Skin of body (tissue), 1 donor: ENCODE measurements at regions not wholly inside any gene's neighbourhood (a gene's known extent, or its start where the extent isn't known, plus 50 kb on each side); places are given as distances from the start of the nearest gene placed in this dataset.

Experiments used
- DNase-seq: peaks from one replicate; lab custom pipeline; 2025; lab: John Stamatoyannopoulos, UW

- no peak for DNase-seq
Observed at GRCh38 chr11:45446434-45446833, 160.3 kb upstream of the SYT13 start.

- DNase-seq = no peak
Observed at GRCh38 chr11:45444796-45445195, 158.7 kb upstream of the SYT13 start.

DNA sequence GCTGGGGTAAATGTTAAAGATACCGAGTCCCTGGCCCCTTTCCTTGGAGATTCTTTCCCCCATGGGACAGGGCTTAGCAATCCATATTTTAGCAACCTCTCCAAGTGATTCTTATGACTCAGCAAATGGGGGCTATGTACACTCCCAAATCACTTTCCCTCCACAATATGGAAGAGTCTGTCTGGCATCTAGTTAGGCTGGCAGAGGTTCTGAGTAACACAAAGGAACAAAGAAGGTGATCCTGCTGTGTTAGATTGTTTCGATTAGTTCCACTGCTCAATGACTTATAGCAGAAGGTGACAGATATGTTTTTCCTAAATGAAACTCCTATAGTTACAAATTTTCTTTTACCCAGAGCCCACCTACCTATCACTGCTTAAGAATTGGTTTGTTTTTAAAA, 154.0 kb upstream of the SYT13 start:
- no peak for DNase-seq

- DNase-seq = no peak
Observed at GRCh38 chr11:45436966-45437365, 150.8 kb upstream of the SYT13 start.

- no peak for DNase-seq
Observed at GRCh38 chr11:45436118-45436517, 150.0 kb upstream of the SYT13 start.

- DNase-seq = no peak
Observed at GRCh38 chr11:45435706-45436105, 149.6 kb upstream of the SYT13 start.

GRCh38 chr11:45432910-45433309, 146.8 kb upstream of the SYT13 start:
- no peak for DNase-seq

GRCh38 chr11:45432100-45432499, 146.0 kb upstream of the SYT13 start:
- no peak for DNase-seq

DNA sequence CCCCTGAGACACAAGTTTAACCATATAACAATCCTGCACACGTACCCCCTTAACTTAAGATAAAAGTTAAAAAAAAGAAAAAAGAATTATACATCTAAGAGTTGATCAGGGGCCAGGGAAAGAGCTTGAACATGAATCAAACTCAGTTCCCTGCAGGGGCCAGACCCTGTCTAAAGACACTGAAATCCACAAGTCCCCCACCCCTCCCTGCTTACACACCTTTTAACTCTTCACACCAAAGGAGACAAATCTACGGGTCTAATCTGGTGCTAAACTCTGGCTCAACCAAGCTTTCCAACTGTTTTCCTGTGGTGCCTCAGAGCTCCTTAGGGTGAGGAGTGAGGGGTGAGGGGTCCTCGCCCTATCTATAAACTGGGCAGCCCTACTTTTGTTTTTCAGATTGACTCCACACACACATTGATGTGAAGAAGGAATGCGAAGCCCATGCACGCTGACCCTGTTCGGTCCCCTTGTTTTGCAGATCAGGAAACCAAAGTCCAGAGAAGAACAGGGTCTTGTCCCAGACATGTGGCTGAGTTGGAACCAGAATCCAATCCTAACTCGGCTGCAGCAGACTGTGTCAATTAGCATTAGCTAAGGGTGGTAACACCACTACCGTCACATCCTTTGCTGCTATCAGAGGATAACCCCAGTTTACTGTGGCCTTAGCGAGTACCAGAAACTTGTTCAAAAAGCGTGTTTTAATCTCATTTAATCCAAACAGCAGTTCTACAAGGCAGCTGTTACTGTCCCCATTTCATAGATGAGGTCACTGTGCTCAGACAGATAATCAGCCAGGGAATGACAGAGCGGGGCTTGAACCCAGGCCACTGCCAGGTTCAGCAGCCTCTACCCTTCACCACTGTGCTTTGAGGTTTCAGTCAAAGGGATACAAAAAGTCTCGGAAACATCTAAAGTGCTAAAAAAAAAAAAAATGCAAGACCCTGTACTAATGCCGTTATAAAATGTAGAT, 145.2 kb upstream of the SYT13 start:
- DNase-seq = no peak

GRCh38 chr11:45430361-45430760, 144.2 kb upstream of the SYT13 start:
- no peak for DNase-seq

GRCh38 chr11:45429719-45430118, 143.6 kb upstream of the SYT13 start:
- no peak for DNase-seq

DNA sequence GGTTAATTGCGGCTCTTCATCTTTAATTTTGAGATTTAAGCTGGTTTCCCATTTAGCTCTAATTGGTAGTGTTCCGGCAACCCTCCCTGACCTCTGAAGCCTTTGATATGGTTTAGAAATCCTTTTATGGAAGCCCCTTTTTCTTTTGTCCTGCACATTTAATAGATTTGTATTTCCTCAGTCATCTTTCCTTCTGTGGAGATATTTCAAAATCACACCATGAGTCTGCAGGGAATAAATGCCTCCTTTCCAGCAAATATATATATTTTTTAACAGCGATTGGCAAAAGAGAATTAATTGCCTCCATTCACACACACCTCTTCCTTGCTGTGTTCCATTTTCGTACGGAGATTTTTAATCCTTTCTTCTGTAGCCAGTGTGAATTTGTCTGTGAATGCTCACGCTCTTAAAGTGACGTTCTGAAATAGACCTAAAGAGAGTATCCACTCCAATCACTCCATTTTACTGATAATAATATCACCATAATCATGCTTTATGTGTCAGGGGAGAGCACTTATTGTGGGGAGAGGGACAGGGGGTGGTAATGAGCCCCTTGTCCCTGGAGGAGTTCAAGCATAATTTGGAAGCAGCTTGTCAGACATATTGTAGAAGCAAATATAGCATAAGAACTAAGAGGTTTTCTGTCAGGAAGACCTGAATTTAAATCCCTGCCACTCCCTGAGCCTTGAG, 142.5 kb upstream of the SYT13 start:
- no peak for DNase-seq

DNA sequence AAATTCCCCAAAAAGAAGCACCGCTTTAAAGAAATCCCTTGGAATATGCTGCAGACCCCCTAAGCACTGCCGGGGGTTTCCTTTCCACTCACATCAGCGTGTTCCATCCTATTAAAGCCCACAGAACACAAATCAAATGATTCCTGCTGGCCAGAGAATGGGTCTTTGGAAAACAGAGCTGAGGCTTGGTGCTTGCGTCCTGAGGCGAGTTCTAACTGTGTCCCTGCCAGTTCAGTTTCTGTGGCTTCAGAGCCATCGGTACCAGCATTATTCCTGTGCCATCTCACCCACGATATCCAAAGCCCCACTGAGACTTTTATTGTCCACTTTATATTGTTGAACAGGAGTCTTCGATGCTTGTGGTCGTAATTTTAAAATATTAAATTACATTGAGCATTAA, 142.0 kb upstream of the SYT13 start:
- DNase-seq = no peak

GRCh38 chr11:45424411-45425180, 138.5 kb upstream of the SYT13 start:
- DNase-seq = no peak

DNA sequence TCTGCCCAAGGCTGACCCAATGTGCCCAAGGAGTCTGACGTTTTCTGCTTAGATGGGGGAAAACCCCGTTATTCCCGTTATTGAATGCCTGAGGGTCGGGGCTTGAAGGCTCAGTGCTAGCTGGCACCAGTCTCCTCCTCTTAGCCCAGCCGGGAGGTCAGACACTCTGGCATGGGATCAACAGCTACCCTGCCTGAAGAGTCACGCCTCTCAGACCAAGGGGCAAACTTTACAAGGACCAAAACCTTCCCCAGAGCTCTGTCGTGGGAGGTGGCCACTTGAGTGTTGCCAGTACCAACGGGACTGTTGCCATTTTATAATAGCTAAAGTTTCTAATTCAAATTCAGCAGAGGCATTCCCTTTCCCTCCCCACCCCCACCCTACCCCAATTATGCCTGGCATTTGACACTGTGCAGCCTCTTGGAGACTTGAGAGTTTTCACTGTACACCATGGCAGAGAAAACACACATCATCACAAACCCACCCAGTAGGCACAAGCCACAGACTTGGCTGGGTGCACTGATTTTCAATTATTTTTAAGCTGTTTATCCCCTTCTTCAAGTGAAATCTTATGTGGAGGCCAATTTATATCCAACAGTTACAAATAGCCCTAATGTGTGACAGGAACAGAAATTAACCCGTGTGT, 137.5 kb upstream of the SYT13 start:
- peak; percentile 17 for DNase-seq

DNA sequence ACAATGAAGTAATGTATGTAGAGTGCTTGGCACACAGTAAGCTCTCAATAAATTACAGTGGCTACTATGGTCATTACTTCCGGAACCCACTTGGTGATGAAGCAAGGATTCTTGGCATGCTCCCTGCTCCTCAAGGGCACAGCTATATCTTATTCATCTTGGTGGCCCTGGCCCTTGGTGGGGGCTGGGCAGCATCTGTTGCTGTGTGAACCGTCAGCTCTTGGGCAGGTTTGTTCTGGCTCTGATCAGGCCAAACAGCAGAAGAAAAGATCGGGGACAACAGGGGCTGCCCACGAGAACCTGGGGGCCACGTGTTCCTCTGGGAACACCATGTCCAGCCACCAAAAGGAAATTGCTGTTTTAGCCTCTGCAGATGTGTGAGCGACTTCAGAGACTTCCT, 136.9 kb upstream of the SYT13 start:
- DNase-seq = no peak

- no peak for DNase-seq
Observed at GRCh38 chr11:45414088-45414487, 127.9 kb upstream of the SYT13 start.

GRCh38 chr11:45413156-45413858, 127.2 kb upstream of the SYT13 start:
- no peak for DNase-seq

GRCh38 chr11:45412521-45412920, 126.4 kb upstream of the SYT13 start:
- no peak for DNase-seq

GRCh38 chr11:45412051-45412471, 125.9 kb upstream of the SYT13 start:
- no peak for DNase-seq
